ENCODE measurements at regions not wholly inside any gene's neighbourhood (a gene's known extent, or its start where the extent isn't known, plus 50 kb on each side); places are given as distances from the start of the nearest gene placed in this dataset.
"Not testable (repeated sequence)": the region's sequence is repeated elsewhere in the genome, so short reads cannot be mapped to it uniquely, and the experiment has no call there.

DNA sequence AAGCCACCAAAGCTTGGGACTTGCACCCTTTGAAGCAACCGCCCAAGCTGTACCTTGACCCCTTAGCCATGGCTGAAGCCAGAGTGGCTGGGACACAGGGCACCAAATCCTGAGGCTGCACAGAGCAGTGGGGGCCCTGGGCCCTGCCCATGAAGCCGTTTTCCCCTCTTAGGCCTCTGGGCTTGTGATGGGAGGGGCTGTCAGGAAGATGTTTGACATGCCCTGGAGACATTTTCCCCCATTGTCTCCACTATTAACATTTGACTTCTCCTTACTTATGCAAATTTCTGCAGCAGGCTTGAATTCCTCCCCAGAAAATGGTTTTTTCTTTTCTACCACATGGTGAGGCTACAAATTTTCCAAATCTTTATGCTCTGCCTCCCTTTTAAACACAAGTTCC lies 522.2 kb downstream of the EDEM1 start:
- peaks cover 17% of the 10 kb centered on the region for H3K9me3 ChIP-seq (ENCODE audit: control insufficient read depth, insufficient read depth, low read length)
- peaks cover 13% of the 10 kb centered on the region; the same call in 1 of the 2 replicates for H3K4me1 ChIP-seq (ENCODE audit: control insufficient read depth, insufficient read depth, low read length)
- H3K9ac ChIP-seq (ENCODE audit: low read depth, low read length) = no peak overlapping the region
- H3K27me3 ChIP-seq (ENCODE audit: control insufficient read depth, insufficient read depth, low read length) = no peaks in the 10 kb centered on the region
- no peak overlapping the region for H3K4me3 ChIP-seq (ENCODE audit: low read depth, low read length)
- no peaks in the 10 kb centered on the region for H3K36me3 ChIP-seq (ENCODE audit: control insufficient read depth, insufficient read depth, low read length)
- peak overlapping the region; percentile 22 for H3K27ac ChIP-seq (ENCODE audit: low read depth, low read length)

DNA sequence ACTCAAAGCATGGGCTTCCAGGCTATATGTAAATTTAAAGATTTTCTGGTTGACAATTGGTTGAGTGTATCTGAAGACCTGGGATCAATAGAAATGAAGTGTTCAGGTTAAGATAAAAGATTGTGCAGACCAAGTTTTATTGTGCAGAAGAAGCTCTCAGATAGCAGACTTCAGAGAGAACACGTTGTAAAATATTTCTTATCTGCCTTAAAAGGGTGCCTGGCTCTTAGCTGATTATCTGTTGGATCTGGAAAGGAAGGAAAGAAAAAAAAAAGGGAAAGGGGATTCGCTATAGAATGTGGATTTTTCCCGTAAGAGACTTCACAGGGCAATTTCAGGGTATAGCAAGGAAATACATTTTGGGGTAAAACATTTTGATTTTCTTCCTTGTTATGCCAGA lies 523.2 kb downstream of the EDEM1 start:
- H3K27me3 ChIP-seq (ENCODE audit: control insufficient read depth, insufficient read depth, low read length) = no peaks in the 10 kb centered on the region

DNA sequence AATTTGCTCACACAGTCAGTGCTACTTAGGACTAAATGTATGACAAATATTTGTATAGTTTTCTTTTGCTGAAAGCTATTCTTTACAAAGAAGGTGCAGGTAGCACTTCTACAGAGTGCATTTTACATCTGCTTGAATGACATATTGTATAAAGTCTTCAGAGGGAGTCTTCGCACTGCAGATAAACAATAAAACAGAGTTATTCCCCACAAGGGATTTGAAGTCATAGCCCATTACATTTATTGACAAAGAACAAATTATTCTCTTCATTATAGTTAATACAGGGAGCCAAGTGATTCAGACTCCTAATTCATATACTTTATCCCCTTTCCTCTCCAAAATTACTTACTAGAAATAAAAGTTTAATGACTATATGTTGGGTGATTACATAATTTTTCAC lies 529.7 kb downstream of the EDEM1 start:
- 0 out of 2 replicates have a peak, but pooled peaks cover 9% of the 10 kb centered on the region for H3K9me3 ChIP-seq (ENCODE audit: control insufficient read depth, insufficient read depth, low read length)
- H3K4me3 ChIP-seq (ENCODE audit: low read depth, low read length) = no peak overlapping the region
- no peaks in the 10 kb centered on the region for H3K27me3 ChIP-seq (ENCODE audit: control insufficient read depth, insufficient read depth, low read length)
- H3K27ac ChIP-seq (ENCODE audit: low read depth, low read length) = no peak overlapping the region
- no peak overlapping the region for H3K9ac ChIP-seq (ENCODE audit: low read depth, low read length)
- no peaks in the 10 kb centered on the region for H3K4me1 ChIP-seq (ENCODE audit: control insufficient read depth, insufficient read depth, low read length)
- H3K36me3 ChIP-seq (ENCODE audit: control insufficient read depth, insufficient read depth, low read length) = no peaks in the 10 kb centered on the region

More for the DNA sequence above, 523.2 kb downstream of the EDEM1 start:
- H3K4me1 ChIP-seq (ENCODE audit: control insufficient read depth, insufficient read depth, low read length) = peaks cover 13% of the 10 kb centered on the region; the same call in 1 of the 2 replicates
- H3K9me3 ChIP-seq (ENCODE audit: control insufficient read depth, insufficient read depth, low read length) = peaks cover 21% of the 10 kb centered on the region
- H3K9ac ChIP-seq (ENCODE audit: low read depth, low read length) = no peak overlapping the region
- no peak overlapping the region for H3K4me3 ChIP-seq (ENCODE audit: low read depth, low read length)
- no peak overlapping the region for H3K27ac ChIP-seq (ENCODE audit: low read depth, low read length)
- no peaks in the 10 kb centered on the region for H3K36me3 ChIP-seq (ENCODE audit: control insufficient read depth, insufficient read depth, low read length)

DNA sequence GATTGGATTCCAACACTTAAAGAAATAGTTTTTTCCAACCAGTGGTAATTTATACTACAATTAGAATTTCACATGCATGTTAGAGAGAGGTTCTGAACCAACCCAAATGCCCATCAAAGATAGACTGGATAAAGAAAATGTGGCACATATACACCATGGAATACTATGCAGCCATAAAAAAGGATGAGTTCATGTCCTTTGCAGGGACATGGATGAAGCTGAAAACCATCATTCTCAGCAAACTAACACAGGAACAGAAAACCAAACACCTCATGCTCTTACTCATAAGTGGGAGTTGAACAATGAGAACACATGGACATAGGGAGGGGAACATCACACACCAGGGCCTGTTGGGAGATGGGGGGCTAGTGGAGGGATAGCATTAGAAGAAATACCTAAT lies 532.2 kb downstream of the EDEM1 start:
- H3K4me3 ChIP-seq (ENCODE audit: low read depth, low read length); H3K27ac ChIP-seq (ENCODE audit: low read depth, low read length); H3K4me1 ChIP-seq (ENCODE audit: control insufficient read depth, insufficient read depth, low read length); H3K27me3 ChIP-seq (ENCODE audit: control insufficient read depth, insufficient read depth, low read length); H3K9me3 ChIP-seq (ENCODE audit: control insufficient read depth, insufficient read depth, low read length); H3K9ac ChIP-seq (ENCODE audit: low read depth, low read length); H3K36me3 ChIP-seq (ENCODE audit: control insufficient read depth, insufficient read depth, low read length): not testable (repeated sequence)

DNA sequence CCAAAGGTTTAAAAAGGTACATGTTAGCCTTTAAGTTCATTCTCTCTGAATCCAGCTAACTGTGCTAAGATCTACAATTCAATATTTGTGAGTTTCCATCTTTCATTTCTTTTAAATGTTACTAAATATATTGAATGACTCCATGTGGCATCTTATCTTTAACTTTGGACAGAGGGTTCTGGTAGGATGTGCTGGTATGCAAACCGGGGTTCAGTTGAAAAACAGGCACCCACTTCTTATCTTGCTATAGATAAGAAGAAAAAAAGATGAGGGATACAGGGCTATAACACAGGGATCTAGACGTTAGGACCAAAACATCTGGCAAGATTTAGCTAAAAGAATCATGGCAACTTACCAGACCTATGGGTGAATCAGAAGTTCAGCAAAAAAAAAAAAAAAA lies 538.3 kb downstream of the EDEM1 start:
- Histone ChIP-seq H3K27ac (ENCODE audit: low read depth, low read length) (no peak overlapping the region), H3K36me3 (ENCODE audit: control insufficient read depth, insufficient read depth, low read length) (no peaks in the 10 kb centered on the region), H3K9me3 (ENCODE audit: control insufficient read depth, insufficient read depth, low read length) (no peaks in the 10 kb centered on the region), H3K4me3 (ENCODE audit: low read depth, low read length) (no peak overlapping the region), H3K4me1 (ENCODE audit: control insufficient read depth, insufficient read depth, low read length) (no peaks in the 10 kb centered on the region), H3K27me3 (ENCODE audit: control insufficient read depth, insufficient read depth, low read length) (no peaks in the 10 kb centered on the region), H3K9ac (ENCODE audit: low read depth, low read length) (no peak overlapping the region)

DNA sequence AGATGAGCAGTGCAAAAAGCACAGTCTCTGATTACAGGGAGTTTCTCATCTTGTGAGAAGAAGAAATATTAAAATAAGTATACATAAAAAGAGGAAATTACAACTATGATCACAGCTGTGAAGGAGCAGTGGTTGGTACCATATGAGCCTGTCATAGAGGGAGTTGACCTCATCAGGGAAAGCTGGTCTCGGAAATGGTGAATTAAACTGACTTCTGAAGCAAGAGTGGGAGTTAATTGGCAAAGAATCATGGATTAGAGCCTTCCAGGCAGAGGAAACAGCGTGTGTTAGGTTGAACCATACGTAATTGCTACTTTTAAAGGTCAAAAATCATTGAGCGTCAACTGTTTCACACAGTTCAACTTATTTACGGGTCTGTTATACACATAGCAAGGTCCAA lies 539.1 kb downstream of the EDEM1 start:
- no peaks in the 10 kb centered on the region for H3K9me3 ChIP-seq (ENCODE audit: control insufficient read depth, insufficient read depth, low read length)
- no peaks in the 10 kb centered on the region for H3K36me3 ChIP-seq (ENCODE audit: control insufficient read depth, insufficient read depth, low read length)
- no peaks in the 10 kb centered on the region for H3K4me1 ChIP-seq (ENCODE audit: control insufficient read depth, insufficient read depth, low read length)
- H3K27me3 ChIP-seq (ENCODE audit: control insufficient read depth, insufficient read depth, low read length) = no peaks in the 10 kb centered on the region
- H3K4me3 ChIP-seq (ENCODE audit: low read depth, low read length) = no peak overlapping the region
- no peak overlapping the region for H3K27ac ChIP-seq (ENCODE audit: low read depth, low read length)
- no peak overlapping the region for H3K9ac ChIP-seq (ENCODE audit: low read depth, low read length)

DNA sequence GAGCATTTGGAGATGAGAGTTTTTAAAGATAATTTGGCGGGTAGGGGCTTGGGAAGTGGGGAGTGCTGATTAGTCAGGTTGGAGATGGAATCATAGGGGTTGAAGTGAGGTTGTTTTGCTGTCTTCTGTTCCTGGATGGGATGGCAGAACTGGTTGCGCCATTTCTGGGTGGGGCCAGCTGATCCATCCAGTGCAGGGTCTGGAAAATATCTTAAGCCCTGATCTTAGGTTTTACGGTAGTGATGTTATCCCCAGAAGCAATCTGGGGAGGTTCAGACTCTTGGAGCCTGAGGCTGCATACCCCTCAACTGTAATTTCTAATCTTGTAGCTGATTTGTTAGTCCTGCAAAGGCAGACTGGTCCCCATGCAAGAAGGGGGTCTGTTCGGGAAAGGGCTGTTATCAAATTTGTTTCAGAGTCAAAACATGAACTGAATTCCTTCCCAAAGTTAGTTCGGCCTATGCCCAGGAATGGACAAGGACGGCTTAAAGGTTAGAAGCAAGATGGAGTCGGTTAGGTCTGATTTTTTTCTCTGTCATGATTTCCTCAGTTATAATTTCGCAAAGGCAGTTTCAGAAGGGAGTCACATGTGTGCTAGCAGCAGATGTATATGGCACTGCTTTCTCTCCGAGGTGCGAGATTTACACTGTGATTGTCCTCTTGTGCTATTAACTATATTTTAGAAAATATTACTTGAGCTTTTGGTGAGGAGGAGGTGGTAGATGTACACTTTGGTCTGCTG lies 540.4 kb downstream of the EDEM1 start:
- Histone ChIP-seq H3K36me3 (ENCODE audit: control insufficient read depth, insufficient read depth, low read length) (no peaks in the 10 kb centered on the region), H3K9me3 (ENCODE audit: control insufficient read depth, insufficient read depth, low read length) (no peaks in the 10 kb centered on the region), H3K27ac (ENCODE audit: low read depth, low read length) (no peak overlapping the region), H3K27me3 (ENCODE audit: control insufficient read depth, insufficient read depth, low read length) (no peaks in the 10 kb centered on the region), H3K4me3 (ENCODE audit: low read depth, low read length) (no peak overlapping the region), H3K4me1 (ENCODE audit: control insufficient read depth, insufficient read depth, low read length) (no peaks in the 10 kb centered on the region), H3K9ac (ENCODE audit: low read depth, low read length) (no peak overlapping the region)

DNA sequence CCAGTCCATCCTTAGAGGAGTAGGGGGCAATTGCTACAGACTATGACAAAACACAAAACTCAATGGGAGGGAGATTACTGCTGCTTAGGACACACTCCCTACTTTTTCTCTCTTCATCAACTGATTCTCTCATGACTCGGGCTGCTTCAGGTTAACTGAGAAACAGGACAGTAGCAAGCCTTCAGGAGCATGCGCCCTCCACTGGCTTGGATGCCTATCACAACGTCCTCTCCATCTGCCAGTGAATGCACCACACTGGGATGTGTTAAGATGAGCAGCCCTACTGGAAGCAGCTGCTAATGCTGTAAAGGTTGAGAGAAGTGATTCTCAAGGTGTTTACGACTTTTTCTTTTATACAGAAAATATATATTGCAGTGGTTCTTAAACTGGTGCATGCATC lies 542.3 kb downstream of the EDEM1 start:
- Histone ChIP-seq H3K27ac (ENCODE audit: low read depth, low read length) (no peak overlapping the region), H3K9me3 (ENCODE audit: control insufficient read depth, insufficient read depth, low read length) (no peaks in the 10 kb centered on the region), H3K4me1 (ENCODE audit: control insufficient read depth, insufficient read depth, low read length) (no peaks in the 10 kb centered on the region), H3K36me3 (ENCODE audit: control insufficient read depth, insufficient read depth, low read length) (no peaks in the 10 kb centered on the region), H3K4me3 (ENCODE audit: low read depth, low read length) (no peak overlapping the region), H3K27me3 (ENCODE audit: control insufficient read depth, insufficient read depth, low read length) (no peaks in the 10 kb centered on the region), H3K9ac (ENCODE audit: low read depth, low read length) (no peak overlapping the region)

DNA sequence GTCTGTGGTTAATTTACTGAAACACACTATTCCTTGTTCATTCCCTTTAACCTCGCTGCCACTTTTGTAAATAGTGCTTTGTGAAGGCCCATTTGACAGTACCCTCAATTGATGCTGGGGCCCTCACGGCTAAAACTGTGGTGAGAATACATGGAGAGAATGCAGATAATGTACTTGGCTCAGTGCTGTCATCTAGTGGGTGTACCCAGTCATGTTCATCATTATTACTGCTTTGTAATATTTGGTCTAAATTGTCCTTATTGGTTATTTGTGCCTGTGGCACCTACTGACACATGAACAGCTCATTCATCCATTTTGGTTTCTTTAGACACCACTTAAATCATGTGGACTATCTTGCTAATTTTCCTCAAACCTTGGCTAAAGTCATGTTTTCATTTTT lies 543.6 kb downstream of the EDEM1 start:
- Histone ChIP-seq H3K27me3 (ENCODE audit: control insufficient read depth, insufficient read depth, low read length) (no peaks in the 10 kb centered on the region), H3K9ac (ENCODE audit: low read depth, low read length) (no peak overlapping the region), H3K9me3 (ENCODE audit: control insufficient read depth, insufficient read depth, low read length) (no peaks in the 10 kb centered on the region), H3K36me3 (ENCODE audit: control insufficient read depth, insufficient read depth, low read length) (no peaks in the 10 kb centered on the region), H3K4me3 (ENCODE audit: low read depth, low read length) (no peak overlapping the region), H3K4me1 (ENCODE audit: control insufficient read depth, insufficient read depth, low read length) (no peaks in the 10 kb centered on the region), H3K27ac (ENCODE audit: low read depth, low read length) (no peak overlapping the region)

DNA sequence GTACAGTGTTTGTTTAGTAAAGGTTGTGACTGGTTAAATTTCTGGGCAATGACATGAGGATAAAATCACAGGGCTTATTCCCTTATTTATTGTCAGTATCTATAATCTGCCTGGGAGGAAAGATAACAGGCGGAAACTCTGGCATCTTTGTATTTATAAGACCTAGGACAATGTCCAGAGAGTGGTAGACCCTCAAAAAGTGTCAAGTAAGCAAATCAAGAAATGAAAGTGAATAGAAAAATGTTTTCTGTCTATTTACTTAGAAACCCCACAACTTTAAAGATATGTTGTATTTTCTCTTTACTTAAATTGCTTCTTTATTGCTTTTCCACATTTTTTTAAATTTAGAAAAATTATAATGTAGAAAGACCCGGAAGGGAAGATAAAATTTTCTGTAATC lies 544.6 kb downstream of the EDEM1 start:
- Histone ChIP-seq H3K36me3 (ENCODE audit: control insufficient read depth, insufficient read depth, low read length) (no peaks in the 10 kb centered on the region), H3K4me3 (ENCODE audit: low read depth, low read length) (no peak overlapping the region), H3K9ac (ENCODE audit: low read depth, low read length) (no peak overlapping the region), H3K4me1 (ENCODE audit: control insufficient read depth, insufficient read depth, low read length) (no peaks in the 10 kb centered on the region), H3K27me3 (ENCODE audit: control insufficient read depth, insufficient read depth, low read length) (no peaks in the 10 kb centered on the region), H3K9me3 (ENCODE audit: control insufficient read depth, insufficient read depth, low read length) (no peaks in the 10 kb centered on the region), H3K27ac (ENCODE audit: low read depth, low read length) (no peak overlapping the region)

DNA sequence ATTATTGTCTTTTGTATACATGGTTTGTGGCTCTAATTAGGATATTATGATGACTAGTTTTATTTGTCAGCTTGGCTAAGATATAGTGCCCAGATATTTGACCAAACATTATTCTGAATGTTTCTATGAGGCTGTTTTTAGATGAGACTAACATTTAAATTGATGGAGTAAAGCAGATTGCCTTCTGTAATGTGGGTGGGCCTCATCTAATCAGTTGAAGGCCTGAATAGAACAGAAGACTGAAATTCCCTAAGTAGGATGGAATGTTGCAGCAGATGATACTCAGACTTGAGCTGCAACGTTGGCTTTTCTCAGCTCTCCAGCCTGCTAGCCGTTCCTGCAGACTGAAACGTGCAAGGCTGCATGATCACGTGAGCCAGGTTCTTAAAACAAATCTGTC lies 546.5 kb downstream of the EDEM1 start:
- Histone ChIP-seq H3K4me3 (ENCODE audit: low read depth, low read length) (no peak overlapping the region), H3K27ac (ENCODE audit: low read depth, low read length) (no peak overlapping the region), H3K9me3 (ENCODE audit: control insufficient read depth, insufficient read depth, low read length) (no peaks in the 10 kb centered on the region), H3K27me3 (ENCODE audit: control insufficient read depth, insufficient read depth, low read length) (no peaks in the 10 kb centered on the region), H3K4me1 (ENCODE audit: control insufficient read depth, insufficient read depth, low read length) (no peaks in the 10 kb centered on the region), H3K36me3 (ENCODE audit: control insufficient read depth, insufficient read depth, low read length) (no peaks in the 10 kb centered on the region), H3K9ac (ENCODE audit: low read depth, low read length) (no peak overlapping the region)

Measured in HUES48 (cell line).